OCI-LY7 (cell line): ENCODE measurements at regions not wholly inside any gene's neighbourhood (a gene's known extent, or its start where the extent isn't known, plus 50 kb on each side); places are given as distances from the start of the nearest gene placed in this dataset.

Source experiments
- EZH2phosphoT487 ChIP-seq: fragments of 200-600 bp; sonication (generic); IDR thresholded peaks from 2 replicates; pipeline ENCODE4 v1.6.1; 2018; ENCODE audit warnings: low read depth, borderline replicate concordance, mild to moderate bottlenecking, mixed run types, antibody characterized with exemption, low read length, moderate library complexity, mixed read lengths
- TF ChIP-seq, protein P1 (sequence below): fragments of 200-600 bp; sonication (generic); conservative IDR thresholded peaks from 2 replicates; pipeline ENCODE4 v1.5.1; 2014; ENCODE audit warnings: mild to moderate bottlenecking, antibody characterized with exemption, low read length, moderate library complexity, mixed read lengths

DNA sequence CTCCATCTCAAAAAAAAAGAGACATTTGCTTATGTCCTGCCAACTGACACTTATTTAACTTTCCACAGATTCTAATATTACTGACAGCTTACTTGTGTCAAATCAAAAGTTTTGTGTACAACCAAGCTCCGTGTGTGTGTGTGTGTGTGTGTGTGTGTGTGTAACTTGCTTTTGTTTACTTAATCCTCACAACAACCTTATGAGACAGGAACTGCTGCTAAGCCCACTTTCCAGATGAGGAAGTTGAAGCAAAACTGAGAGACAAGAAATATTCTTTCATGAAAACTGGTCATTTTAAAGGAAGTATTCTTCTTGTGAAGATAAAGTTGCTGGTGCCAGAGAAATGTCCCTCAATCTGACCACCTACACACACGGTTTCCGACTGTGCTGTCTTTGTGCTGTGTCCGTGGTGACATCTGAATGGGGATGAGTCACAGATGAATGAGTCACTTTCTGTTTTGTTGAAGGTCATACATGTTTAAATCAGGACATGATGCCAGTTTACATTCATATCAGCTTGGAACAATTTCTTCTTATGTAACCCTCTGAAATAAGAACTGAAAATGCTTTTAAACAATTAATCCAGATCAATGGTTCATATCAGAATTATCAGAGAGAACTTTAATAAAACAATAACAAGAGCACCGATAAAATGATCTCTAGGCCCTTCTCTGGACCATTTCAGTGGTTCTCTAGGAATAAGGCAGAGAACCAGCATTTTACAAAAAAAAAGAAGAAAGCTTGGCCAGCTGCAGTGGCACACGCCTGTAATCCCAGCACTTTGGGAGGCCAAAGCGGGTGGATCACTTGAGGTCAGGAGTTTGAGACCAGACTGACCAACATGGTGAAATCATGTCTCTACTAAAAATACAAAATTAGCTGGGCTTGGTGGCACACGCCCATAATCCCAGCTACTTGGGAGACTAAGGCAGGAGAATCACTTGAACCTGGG is 95.5 kb downstream of the THNSL2 start:
- TF ChIP-seq, protein P1, sequence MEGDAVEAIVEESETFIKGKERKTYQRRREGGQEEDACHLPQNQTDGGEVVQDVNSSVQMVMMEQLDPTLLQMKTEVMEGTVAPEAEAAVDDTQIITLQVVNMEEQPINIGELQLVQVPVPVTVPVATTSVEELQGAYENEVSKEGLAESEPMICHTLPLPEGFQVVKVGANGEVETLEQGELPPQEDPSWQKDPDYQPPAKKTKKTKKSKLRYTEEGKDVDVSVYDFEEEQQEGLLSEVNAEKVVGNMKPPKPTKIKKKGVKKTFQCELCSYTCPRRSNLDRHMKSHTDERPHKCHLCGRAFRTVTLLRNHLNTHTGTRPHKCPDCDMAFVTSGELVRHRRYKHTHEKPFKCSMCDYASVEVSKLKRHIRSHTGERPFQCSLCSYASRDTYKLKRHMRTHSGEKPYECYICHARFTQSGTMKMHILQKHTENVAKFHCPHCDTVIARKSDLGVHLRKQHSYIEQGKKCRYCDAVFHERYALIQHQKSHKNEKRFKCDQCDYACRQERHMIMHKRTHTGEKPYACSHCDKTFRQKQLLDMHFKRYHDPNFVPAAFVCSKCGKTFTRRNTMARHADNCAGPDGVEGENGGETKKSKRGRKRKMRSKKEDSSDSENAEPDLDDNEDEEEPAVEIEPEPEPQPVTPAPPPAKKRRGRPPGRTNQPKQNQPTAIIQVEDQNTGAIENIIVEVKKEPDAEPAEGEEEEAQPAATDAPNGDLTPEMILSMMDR: no peak
- no peak for TF ChIP-seq EZH2phosphoT487
